ENCODE measurements at regions not wholly inside any gene's neighbourhood (a gene's known extent, or its start where the extent isn't known, plus 50 kb on each side); places are given as distances from the start of the nearest gene placed in this dataset.
"Not testable (repeated sequence)": the region's sequence is repeated elsewhere in the genome, so short reads cannot be mapped to it uniquely, and the experiment has no call there.

DNA sequence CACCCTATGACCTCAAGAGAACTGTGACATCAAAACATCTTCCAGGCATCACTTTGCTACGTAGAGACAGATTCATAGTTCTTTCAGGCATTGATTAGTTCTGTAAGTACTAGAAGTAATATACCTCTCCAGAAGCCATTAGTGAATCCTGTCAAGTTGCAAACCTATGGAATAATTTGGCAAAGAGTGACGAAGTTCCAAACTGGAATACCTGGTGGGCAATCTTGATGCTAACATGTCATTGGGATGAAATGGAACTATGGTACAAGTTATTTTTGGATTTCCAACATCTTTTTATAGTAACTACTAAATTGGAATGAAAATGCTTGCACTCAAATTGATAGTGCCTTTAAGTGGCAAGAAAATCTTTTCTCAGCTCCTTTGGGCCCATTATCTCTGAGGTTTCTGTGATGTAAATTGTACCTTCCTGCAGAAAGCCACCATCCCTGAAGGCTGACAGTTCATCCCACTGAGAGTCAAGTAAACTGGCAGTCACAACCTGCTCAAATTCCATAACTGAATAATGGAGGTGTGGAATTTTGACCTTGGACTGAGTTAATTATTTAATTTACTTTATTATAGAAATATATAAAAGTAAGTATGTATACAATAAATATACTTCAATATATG, 435.5 kb downstream of the DTWD2 start:
- DNase-seq (ENCODE audit: low spot score) = no peak

DNA sequence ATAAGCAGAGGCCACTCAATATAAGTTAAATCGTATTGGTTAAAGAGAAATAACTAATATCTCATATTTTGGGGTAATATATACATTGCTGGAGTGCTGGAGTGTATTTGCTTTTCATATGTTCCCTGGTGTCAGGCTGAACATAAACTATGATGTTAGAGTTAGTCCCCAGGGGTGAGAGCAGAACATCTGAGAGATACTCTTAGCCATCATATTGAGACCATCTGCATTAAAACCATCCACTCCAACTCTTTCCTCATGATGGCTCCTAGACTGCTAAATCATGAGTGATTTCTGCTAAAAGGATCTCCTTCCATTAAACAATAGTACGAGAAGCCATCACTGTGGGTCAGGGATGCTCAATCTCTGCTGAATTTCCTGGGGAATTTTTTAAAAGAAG, 436.2 kb downstream of the DTWD2 start:
- DNase-seq (ENCODE audit: low spot score) = no peak

DNA sequence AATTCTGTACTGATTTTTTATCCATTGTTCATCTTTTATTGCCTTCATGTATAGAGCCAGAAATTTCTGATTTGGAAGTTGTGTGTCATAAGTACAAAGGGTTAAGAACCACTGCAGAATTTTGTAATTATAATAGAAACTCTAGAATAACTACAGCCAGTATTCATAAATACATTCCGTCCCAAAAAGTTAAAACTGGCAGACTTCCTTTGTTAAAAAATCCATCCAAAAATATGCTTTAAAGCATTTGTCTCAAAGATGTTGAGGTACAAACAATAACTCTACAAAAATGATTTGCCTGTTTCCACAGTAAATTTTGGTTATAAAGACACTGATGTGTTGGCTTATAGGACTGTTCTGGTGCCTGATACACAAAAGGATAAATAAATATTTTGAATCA, 436.6 kb downstream of the DTWD2 start:
- DNase-seq (ENCODE audit: low spot score) = no peak

DNA sequence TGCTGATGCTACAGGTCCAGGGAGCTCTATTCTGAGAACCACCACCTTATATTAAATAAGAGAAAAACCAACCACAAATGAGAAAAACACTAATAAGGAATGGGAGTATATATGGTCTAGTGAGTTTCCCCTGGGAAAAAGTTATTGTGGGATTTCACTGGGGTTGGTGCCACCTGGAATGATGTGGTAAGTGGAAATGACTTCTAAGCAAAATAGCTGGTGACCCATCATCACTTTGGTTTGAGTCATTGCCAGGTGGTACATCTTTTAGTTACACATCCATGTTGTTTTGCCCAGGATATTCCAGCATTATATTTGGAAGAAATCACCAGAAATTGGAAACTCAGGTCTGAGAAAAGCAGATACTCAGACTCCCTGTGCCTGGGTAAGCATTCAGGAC, 437.3 kb downstream of the DTWD2 start:
- DNase-seq (ENCODE audit: low spot score) = no peak

DNA sequence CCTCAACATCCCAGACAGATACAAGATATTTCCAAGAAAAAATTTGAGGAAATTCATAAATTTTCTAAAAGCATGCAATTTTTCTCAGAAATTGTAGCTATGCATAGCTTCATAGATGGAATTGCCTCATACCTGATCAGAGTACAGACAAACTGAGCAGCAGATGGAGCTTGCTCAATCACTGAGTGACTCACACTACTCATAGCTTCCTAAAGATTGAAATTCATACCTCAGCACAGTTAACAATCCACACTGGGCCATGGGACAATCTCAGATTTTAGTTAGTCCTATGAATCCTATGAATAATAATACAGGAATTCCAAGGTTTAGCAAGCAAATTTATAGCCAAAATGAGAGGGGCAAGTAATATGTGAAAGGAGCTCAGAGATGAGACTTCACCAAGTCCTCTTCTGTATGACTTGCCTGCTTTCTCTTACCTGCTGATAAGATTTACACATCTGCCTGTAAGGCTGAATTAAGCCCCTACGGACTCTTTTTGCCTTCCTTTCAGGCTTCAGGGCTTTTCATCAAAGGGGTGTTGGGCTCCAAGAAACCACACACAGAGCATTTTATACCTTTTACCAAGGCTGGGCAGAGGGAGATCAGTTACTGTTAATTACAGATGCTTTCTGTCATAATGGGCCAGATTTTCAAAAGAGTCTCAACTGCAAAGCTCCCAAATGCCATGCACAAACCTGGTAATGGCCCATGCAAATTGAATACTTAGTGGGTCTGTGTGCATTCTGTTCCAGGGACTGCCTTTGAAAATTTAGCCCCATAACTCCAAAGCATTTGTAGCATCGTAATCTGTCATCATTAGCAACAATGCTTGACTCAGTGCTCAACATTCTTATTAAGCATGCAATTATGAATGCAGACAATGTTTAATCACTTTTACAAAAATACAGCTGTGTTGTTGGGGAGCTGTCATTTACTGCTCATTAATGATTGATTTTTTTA, 439.3 kb downstream of the DTWD2 start:
- DNase-seq (ENCODE audit: low spot score) = no peak

DNA sequence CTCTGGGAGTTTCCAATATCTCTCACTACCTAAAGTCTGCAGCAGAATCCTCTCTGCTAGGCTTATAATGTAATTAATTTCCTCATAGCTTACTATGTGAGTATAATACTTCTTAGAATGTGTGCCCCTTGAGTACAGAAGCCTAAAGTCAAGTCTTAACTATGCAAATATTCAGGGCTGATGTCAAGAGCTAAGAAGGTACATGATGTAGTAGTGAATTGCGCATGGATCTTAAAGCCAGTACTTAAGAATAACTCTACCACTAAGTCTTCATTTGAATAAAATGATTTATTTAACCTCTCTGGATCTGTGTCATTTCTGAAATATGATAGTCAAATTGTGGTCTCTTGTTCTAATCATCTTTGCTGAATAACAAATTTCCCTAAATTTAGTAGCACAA, 442.9 kb downstream of the DTWD2 start:
- DNase-seq (ENCODE audit: low spot score) = no peak

DNA sequence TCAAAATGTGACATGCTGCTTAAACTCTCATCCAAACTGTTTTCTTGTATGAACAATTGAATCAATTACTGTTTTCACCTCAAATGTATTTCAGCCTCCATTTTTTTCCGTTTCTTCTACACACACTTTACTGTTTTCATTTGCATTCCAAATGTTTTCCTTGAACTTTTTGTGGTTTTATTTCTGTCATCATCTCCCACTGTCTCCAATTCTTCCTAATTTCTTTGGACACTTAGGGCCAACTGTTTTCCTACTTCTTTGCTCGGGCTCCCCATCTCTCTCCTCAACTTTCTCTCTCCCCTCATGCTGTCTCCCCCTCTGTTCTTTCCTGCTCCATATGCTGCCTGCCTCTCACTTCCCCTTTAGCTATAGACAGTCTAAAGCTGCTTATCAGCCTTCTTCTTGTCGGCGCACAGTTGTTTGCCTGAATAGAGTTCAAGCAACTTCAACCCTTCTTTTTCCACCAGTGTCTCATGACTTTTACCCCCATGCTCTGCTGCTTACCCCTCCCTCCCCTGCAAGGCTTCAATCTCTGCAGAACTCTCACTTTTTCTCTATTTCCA, 443.4 kb downstream of the DTWD2 start:
- DNase-seq (ENCODE audit: low spot score) = no peak

DNA sequence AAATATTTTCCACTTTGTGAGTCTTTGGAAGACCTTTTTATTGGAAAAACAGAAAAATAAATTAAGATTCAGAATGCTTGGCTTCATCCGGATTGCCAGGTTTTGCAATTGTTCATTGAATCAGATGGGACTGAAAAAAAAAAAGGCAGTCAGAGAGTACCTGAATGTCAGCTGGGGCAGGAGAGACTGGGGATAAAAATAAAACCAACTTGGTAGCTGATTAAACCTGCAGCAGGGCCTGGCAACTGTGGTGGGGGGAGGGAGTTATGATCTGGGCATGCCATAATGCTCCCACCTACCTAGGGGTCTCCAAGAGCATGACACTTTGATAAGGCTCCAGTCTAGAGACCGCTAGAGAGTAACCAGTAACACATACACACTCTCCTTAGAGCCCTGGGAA, 454.4 kb downstream of the DTWD2 start:
- no peak for DNase-seq (ENCODE audit: low spot score)

DNA sequence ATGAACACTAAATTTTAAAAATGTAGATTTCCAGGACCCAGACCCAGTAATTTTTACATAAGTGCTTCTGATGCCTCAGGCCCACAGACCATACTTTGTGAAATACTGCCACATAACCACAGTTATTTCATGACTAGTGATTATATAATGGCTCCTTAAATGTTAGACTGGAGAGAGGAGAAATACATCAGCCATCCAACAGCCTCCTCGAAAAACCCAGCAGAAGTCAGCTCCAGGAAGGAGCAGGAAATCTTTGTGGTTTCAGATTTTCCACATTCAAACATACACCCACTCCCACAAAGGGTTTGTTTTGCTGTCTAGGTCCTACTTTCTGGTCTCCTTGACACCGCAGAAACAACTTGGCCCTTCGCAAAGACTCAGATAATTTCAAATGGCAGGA, 455.2 kb downstream of the DTWD2 start:
- DNase-seq (ENCODE audit: low spot score) = no peak

DNA sequence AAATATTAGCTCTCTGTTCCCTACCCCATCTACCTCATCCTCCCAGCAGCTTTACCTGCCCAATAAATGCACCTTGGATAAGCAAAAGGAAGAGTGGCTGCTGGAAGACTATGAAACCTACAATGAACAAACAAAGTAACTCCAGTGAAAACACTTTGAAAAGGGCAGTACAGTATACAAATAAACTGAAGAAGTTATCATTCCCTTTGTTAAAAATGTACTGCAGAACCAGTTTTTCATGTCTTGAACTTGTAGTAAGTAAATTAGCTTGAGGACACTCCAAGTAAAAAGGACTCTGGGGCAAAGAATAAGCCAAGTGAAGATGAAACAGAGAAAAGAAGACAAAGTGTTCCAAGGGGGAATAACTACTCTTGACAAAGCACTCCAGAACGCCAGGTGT, 457.1 kb downstream of the DTWD2 start:
- DNase-seq (ENCODE audit: low spot score) = no peak

DNA sequence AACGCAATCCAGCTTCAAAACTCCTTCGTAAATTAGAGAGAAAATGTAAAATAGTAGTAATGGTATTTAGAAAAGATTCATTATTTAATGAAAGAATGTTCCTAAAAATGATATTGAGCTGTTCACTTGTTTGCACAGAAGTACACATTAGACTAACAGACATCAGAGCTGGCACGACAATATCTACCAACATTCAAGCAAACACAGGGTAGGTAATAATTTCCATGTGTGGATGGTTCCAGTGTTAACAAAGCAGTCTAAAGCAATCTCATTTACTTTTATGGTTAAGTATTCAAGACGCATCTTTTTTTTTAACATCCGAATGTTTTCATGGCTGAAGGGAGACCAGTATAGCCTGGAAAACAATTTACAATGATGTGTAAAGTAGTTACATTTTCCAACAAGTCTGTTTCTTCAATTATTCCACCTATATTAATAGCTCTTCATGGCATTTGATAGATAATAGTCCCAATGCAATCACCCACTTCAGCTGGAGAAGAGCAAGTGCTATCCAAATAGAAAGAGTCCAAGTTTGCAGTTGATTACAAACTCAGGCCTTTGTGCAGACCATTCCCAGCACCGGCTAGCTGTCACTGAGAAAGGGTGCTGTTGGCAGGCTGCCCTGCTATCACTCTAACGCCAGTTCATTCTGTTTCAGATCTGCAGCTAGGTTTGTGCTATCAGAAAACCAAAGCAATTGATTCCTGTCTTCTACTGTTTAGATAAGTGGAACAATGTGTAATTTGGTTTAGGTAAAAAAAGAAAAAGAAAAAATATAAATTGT, 458.8 kb downstream of the DTWD2 start:
- no peak for DNase-seq (ENCODE audit: low spot score)

DNA sequence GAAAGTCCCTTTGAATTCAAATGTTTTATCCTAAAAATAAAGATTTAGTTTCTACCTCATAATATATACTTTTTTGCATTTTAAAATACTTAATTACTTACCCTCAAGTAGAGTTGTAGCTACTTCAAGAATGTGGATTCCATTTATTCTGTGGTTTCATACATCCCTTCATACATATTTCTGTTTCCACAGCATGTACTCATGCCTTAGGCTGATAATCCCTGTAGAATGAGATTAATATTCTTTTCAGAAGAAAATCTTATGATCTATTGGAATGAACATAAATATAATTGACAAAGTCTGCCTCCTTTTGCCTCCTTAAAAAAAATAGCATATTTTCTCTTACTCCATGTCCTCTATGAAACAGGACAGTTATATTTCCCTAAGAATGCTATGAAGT, 465.7 kb downstream of the DTWD2 start:
- DNase-seq (ENCODE audit: low spot score) = no peak

DNA sequence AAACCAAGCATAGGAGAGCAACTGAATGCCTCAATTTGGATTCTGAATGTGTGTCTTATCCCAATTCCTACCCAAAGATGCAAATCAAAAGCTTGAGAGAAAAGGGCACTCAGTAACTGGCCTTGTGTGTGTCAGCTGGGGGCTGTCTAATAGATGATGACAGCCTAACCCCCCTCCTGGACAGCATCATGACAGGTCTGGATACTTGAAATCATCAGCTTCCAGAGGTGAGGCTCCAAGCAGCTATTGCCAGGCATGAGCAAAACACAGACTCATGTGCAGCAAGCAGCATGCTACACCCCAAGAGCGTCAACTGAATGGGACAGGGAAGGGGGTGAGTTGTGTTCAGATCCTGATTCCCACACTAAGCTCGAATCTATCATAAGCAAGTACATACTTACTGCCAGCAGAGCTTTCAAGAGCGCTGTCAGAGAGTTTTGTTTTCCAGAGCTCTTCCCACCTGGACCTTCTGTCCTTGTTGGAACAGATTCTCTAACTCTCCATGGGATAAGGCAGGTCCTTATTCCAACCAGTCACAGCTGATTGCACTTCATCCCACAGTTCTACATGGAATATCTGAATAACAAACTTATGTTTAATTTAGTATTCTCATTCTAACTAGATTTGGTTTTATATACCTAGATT, 467.5 kb downstream of the DTWD2 start:
- DNase-seq (ENCODE audit: low spot score) = no peak

DNA sequence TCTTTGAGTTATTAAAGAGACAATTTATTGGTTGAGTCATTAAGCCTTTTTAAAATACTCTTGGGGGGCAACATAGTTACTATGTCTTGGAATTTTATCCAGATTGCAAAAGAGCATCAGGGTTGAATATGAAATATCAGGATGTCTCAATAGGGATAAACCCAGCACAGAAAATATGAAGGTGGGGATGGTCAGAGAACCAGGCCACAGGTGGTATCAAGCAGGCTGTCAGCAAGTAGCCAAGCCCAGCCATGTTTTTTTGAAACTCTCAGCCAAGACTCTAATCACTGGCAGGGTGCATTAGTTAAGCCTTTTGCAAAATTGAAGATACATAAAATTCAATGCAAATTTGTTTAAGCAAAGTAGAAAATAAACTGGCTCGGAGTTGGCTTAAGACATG, 468.9 kb downstream of the DTWD2 start:
- DNase-seq (ENCODE audit: low spot score) = no peak

DNA sequence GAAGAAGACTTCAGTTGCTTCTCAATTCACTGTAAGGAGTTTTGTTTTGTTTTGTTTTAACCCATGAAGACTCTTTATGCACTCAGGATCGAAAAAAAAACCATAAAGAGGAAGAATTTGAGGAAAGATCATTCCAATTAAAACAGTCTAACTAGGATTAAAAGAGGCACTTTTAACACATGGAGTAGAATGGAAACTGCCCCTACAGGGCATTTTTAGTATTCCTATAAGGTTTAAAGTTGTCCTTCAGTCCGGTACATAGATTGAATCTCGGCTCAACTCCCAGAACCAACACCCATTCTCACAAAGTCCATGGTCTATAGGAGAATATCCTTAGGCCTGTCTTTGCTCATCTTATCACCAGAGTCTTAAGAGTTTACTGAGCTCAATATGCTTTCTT, 469.6 kb downstream of the DTWD2 start:
- no peak for DNase-seq (ENCODE audit: low spot score)

DNA sequence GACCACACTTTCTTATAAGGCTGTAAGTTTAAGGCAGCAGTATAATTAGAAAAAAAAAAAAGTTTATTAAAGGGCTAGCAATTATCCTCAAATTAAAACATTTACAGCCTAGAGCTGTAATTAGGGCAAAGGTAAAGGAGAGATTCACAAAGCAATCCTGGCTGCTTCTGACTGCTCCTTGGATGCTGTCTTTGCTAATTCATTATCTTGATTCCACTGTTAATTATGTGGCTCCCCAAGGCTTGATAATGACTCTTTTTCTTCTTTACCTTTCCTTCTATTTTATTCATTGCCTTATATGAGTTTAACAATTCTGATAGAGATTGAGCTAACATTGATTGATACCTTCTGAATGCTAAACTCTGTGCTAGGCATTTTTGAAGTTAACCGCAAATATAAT, 476.5 kb downstream of the DTWD2 start:
- DNase-seq (ENCODE audit: low spot score) = no peak

DNA sequence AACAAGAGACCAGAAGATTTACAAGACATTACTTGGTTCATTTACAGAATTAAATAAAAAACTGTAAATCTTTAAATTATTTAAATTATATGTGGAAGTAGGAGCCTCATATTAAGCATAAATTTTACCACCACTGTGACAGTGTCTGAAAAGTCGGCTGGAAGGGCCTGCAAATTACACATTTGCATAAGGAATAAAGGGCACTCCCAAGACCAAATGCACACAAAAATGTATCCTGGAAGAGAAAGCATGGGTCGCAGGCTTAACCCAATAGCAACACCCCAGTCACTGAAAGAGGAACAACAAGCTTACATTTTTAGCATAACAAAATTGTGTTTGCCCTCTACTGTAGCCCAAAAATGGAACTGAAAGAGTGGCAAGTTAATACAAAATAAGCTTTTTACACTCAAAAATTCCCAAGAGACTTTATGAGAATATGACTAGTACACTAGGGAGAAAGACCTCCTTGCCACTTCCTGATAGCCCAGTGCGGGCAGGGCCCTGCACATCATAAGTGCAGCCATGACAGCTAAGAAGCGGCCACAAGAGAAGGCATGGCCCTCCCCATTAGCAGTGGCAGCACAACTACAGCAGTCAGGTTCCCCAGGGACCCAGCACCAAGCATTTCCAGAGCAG, 482.0 kb downstream of the DTWD2 start:
- DNase-seq (ENCODE audit: low spot score) = no peak

DNA sequence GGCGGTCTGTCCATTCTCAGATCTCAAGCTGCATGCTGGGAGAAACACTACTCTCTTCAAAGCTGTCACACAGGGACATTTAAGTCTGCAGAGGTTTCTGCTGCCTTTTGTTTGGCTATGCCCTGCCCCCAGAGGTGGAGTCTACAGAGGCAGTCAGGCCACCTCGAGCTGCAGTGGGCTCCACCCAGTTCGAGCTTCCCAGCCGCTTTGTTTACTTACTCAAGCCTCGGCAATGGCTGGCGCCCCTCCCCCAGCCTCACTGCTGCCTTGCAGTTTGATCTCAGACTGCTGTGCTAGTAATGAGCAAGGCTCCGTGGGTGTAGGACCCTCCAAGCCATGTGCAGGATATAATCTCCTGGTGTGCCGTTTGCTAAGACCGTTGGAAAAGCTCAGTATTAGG, 486.1 kb downstream of the DTWD2 start:
- not testable (repeated sequence) for DNase-seq (ENCODE audit: low spot score)

DNA sequence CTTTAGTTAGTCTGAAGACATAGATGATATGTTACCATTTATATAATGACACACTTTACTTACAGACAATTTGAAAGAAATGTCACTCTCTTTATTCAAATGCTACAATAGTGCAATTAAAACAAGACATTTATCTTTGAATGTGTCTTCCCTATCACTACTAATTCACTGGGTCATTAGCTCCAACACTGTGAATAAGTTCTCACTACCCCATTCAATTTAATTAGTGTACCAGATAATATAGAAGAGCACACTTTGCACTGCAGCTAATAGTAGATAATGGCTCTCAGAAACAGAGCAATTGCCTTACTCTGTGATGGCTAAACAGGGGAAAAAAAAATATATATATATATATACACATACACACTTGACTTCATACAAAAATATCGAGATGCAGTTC, 497.0 kb downstream of the DTWD2 start:
- no peak for DNase-seq (ENCODE audit: low spot score)

DNA sequence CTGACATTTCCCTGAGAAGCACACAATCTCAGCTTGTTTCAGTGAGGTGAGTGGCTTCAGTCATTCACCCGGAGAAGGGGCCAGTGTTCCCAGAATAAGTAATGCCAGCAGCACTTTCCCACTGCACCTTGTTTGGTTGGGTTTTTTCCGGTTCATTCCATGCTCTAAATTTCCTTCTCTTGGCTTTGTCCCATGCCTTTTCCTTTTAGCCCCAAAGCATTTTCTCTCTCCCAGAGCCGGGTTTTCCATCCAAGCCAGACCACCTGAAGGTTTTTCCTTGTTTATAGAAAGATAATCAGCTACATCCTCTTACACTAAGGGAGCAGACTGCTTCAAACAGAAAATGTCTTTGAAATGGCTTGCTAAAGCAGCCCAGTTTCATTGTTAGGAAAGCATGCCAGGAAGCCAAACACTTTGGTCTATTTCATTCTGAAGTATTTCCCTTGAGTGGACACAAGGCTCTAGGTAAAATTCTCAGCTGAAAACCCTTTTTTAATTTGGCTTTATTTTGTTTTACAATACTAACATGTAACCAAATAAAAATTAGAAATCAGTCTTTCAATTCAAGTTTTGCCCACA, 501.6 kb downstream of the DTWD2 start:
- DNase-seq (ENCODE audit: low spot score) = no peak

DNA sequence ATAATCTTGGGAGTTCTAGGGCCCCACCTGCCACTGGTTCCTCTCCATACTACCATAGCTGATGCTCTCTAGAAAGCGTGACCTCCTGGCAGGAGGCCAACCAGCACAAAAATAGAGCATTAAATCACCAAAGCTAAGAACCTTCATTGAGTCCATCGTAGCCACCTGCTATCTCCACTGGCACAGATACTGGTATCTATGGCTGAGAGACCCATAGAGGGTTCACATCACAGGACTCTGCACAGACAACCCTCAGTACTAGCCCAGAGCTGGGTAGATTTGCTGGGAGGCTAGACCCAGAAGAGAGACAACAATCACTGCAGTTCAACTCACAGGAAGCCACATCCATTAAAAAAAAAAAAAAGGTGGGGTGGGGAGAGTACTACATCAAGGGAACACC, 509.1 kb downstream of the DTWD2 start:
- no peak for DNase-seq (ENCODE audit: low spot score)
